HG03571 (cell line): ENCODE measurements at regions not wholly inside any gene's neighbourhood (a gene's known extent, or its start where the extent isn't known, plus 50 kb on each side); places are given as distances from the start of the nearest gene placed in this dataset.
"Not testable (repeated sequence)": the region's sequence is repeated elsewhere in the genome, so short reads cannot be mapped to it uniquely, and the experiment has no call there.

Source experiments
- ATAC-seq: cut with Tn5 transposase; IDR thresholded peaks from one replicate; pipeline ENCODE4 v1.9.1; 2021; ENCODE audit not compliant: unreplicated experiment

DNA sequence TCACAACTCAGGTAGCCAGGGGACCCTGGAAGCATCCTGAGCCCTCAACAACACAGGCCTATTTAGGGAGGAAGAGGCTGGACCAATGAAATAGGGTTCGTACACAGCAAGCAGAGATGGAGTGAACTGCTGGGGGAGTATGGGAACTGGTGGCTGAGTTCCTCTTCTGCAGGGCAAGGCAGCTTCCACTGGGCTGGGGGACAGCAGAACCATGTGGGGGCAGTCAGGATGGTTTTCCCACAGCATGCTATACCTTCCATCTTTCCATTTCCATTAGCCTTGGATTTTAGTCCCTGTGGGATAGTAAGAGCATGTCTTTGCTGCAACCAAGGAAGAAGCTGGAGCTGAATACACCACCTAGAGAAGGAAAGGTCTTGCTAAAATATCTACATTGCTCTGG is 370.6 kb downstream of the CCSER2 start:
- no peak for ATAC-seq

DNA sequence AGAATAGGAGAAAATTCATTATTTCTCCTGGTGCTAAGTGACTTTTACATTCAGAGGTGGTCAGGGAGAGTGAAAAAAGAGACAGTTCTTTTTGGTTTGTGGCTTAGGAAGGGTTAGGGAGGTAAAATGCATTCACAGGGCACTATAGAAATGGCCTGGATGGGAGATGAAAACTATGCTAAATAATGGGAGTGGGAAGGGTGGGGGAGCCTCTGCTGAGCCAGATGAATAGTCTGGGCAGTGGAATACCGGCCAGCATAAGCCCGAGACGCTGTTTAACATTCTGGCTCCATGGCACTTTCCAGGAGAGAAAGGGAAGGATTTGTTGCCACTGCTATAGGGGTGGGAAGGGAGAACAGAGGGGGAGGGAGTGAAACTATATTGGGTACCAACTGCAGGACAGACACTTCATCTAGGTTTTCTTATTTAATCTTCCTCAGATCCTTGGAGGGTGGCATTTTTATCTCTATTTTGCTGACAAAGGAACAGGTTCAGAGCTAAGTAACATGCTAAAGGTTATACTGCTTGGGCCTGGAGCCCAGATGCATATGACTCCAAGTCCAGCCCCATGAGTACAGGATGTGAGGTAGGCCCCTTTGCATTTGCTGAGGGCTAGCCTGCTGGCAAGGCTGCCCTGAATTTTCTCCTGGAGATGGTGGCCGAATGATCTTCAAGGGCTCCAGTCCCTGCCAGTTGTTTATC is 372.4 kb downstream of the CCSER2 start:
- ATAC-seq: no peak

DNA sequence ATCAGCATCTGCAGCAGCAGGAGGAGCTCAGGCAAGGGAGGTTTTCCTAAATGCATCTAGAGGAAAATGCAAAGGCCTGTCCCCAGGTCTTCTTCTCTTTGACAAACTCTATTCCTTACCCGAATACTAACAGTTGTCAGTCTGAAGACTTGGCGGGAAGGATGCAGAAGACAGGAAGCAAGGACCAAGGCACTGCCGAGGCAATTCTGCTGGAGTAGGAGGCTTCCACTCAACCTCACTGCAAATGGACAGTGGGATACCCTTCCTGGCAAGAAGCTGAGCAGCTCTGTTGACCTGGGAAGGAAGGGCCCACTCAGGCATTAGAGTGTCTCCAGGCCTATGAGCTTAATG is 373.0 kb downstream of the CCSER2 start:
- ATAC-seq: no peak

DNA sequence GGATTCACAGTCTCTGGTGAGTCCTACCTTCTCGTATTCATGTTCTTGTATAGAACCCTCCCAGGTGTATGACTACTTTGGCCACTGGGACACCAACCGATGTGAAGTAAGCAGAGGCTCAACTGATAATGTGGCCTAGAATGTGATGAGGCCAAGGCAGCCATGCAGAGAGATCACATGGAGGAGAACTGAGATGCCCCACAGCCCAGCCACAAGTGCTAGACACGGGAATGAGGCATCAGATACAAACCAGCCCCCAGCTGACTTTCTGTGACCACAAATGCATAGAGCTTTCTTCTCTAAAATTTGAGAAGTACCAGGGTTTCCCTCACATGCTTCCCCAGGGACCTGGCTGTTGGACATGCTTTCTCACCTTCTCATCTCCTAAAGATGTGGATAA is 375.7 kb downstream of the CCSER2 start:
- ATAC-seq: no peak

DNA sequence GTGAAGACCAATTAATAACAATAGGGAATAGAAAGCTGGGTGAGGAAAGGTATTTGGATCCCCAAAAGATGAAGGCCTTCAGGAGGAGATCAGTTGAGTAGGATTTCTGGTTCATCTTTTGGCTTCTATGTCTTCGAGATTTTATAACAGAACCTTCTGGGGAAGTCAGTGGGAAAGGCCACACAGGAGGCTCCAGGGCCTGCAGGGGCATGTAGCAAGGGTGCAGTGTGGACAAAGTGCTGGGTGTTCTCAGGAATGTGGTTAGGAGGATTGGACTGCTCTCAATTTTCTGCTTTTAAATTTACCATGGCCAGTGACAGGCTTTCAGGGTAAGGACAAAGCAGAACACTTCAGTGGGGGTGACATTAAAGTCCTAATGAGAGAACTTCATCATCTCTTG is 378.0 kb downstream of the CCSER2 start:
- no peak for ATAC-seq

DNA sequence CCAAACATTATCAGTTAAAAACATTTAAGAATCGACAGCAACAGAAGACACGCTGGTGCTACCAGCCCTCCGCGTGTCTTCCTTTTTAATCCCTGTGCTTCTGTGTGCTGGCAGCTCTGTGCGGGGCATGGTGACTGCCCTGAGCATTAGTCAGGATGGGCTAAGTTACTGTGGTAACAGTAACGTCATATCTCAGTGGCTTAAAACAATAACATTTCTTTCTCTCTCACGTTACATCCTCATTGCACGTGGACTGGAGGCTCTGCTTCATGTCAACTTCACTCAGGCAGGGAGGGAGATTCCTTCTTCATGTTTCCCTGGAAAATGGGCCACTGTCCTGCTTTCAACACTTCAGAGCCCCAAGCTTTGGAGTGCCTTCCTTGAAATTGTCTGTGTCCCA is 378.5 kb downstream of the CCSER2 start:
- no peak for ATAC-seq

DNA sequence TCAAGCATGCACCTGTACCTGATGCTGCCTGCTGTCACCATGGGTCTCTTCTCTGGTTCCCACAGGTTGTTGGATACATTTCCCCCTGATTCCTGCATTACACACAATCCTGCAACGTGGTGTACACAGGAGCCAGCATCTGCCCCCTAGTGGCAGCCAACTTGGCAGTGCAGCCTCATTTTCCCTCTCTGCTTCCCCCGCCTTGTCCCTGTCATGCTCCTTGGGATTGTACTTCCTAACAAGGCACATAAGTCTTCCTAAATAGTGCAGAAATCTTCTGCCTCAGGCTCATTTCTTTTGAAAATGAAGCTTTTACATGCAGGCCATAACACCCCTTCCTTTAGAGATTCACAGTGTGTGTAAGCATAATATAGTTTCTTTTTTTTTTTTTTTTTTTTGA is 387.5 kb downstream of the CCSER2 start:
- peak; percentile 74 for ATAC-seq

DNA sequence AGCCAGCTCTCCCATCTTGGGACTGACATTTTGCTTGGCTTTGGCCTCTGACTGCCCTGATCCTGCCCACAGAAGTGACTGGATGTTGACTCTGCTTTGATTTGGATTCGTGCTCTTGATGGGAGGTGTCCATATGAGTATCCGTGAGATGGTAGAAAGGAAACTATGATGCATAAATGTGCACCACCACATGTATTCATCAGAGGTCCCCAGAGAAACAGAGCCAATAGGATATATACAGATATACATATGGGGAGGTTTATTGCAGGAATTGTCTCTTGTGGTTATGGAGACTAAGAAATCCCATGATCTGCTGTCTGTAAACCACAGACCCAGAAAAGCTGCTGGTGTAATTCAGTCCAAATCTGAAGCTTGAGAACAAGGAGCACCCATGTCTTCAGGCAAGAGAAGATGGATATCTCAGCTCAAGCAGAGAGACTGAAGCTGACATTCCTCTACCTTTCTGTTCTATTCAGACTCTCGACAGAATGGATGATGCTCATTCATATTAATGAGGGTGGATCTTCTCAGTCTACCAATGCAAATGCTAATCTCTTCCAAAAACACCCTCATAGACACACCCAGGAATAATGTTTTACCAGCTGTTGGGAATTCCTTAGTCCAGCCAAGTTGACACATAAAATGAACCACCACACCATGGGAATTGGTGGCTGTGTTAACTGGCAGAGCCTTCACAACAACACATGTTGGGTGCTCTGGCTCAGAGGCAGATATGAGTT is 390.7 kb downstream of the CCSER2 start:
- no peak for ATAC-seq

DNA sequence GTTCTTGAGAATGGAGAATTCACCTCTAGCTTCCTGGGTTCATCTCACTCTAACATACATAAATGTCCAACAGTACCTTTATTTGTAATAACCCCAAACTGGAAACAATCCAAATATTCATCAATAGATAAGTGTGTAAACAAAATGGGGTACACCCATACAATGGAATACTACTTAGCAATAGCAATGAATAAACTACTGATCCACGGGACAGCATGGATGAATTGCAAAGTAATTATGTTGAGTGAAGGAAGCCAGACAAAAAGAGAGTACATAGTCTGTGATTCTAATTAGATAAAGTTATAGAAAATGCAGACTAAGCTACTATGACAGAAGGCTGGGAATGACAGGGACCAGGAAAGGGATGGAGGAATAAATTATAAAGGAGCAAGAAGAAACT is 391.3 kb downstream of the CCSER2 start:
- no peak for ATAC-seq

DNA sequence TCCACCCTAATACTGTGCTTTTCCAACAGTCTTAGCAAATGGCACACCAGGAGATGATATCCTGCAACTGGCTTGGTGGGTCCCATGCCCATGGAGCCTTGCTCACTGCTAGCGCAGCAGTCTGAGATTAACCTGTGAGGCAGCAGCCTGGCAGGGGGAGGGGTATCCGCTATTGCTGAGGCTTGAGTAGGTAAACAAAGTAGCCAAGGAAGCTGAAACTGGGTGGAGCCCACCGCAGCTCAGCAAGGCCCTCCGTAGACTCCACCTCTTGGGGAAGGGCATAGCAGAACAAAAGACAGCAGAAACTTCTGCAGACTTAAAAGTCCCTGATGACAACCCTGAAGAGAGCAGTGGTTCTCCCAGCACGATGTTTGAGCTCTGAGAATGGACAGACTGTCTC is 399.0 kb downstream of the CCSER2 start:
- ATAC-seq: no peak

DNA sequence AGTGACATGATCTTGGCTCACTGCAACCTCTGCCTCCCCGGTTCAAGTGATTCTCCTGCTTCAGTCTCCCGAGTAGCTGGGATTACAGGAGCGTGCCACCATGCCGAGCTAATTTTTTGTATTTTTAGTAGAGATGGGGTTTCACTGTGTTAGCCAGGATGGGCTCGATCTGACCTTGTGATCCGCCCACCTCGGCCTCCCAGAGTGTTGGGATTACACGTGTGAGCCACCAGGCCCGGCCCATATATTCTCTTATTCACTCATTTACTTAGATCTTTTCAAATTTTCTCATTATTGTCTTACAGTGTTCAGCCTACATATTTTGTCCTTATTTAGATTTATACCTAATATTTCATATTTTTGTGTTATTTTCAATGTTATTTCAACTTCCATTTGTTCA is 410.7 kb downstream of the CCSER2 start:
- ATAC-seq: not testable (repeated sequence)

DNA sequence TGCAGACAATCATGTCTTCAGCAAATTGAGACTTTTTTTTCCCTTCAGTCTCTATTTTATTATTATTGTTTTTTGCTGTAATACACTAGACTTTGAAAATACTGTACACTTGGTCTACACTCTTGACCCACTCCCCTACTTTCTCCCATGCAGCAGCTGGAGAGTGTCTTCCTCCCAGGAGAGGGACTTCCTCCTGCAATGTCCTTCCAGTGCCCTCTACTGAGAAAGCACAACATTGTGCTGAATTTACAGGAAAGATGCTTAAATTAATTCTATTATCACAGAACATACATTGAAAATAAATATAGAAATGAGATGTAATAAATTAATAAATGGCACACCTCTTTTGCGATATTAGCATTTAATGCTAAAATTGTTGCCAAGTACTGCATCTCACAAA is 411.3 kb downstream of the CCSER2 start:
- no peak for ATAC-seq

DNA sequence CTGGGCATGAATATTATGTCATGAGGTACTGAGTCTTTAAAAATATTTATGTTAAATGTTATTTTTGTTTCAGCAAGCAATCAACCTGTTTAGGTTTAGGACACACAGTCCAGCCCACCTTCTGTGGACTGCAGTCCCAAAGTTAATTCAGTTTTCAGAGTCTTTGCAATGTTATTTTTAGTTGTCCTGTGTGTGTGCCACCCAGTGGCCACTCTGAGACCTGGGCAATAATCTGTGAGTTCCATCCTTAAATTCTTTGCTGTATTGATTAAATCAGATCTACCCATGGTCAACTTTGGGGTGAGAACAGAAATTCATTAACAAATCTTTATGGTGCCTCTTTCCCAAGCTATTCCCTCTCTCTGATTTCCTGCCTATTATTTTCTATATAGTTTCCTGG is 415.1 kb downstream of the CCSER2 start:
- no peak for ATAC-seq

DNA sequence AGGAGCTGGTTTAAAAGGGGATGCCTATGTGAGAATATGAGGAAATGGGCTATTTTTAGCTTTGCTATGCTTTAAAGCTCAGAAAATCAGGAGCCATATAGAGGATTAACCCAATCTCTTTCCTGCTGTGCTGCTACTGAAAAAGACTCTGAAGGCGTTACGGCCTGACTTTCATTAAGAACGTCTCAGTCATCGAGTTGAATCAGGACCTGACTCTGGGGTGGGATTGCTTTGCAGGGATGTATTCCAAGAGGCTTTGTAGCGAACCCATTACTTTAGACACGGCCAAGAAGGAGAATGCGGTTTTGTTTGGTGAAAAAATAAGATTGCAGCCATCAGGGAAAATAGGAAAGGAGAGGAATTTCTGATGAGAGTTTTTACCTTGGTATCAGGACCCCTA is 426.9 kb downstream of the CCSER2 start:
- ATAC-seq: no peak

DNA sequence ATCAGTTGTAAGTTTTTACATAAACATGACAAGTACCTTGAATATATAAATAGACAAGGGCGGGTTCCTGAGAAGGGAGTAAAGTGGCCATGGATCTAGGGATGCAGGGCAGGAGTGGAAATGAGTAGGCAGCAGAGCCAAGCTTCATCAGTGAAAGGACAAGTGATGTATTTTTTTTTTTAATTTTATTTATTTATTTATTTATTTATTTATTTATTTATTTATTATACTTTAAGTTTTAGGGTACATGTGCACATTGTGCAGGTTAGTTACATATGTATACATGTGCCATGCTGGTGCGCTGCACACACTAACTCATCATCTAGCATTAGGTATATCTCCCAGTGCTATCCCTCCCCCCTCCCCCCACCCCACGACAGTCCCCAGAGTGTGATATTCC is 428.3 kb downstream of the CCSER2 start:
- not testable (repeated sequence) for ATAC-seq

DNA sequence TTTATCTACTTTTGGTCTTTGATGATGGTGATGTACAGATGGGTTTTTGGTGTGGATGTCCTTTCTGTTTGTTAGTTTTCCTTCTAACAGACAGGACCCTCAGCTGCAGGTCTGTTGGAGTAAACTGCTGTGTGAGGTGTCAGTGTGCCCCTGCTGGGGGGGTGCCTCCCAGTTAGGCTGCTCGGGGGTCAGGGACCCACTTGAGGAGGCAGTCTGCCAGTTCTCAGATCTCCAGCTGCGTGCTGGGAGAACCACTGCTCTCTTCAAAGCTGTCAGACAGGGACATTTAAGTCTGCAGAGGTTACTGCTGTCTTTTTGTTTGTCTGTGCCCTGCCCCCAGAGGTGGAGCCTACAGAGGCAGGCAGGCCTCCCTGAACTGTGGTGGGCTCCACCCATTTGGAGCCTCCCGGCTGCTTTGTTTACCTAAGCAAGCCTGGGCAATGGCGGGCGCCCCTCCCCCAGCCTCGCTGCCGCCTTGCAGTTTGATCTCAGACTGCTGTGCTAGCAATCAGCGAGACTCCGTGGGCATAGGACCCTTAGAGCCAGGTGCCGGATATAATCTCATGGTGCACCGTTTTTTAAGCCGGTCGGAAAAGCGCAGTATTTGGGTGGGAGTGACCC is 433.7 kb downstream of the CCSER2 start:
- ATAC-seq: not testable (repeated sequence)

DNA sequence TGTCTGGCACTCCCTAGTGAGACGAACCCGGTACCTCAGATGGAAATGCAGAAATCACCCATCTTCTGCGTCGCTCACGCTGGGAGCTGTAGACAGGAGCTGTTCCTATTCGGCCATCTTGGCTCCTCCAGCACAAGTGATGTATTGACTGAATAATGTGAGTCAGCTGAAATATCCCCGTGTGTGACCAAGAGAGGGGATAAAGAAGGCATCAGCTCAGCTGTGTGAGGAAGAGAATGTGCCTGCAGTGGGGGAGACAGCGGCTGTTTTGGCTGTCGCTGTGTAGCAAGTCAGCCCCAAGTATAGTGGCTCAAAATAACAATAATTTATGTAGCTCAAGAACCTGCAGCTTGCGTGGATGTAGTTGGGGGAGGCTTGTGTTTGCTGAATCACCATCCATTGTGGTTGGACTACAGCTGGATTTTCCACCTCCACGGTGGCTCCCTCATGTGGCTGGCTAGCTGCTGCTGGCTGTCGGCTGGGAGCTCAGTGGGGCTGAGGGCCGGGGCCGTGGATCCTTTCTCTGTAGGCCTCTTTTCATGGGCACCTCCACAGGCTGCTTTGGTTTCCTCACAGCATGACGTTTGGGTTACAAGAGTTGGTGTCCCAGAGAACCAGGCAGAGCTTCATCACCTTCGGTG is 434.5 kb downstream of the CCSER2 start:
- no peak for ATAC-seq

DNA sequence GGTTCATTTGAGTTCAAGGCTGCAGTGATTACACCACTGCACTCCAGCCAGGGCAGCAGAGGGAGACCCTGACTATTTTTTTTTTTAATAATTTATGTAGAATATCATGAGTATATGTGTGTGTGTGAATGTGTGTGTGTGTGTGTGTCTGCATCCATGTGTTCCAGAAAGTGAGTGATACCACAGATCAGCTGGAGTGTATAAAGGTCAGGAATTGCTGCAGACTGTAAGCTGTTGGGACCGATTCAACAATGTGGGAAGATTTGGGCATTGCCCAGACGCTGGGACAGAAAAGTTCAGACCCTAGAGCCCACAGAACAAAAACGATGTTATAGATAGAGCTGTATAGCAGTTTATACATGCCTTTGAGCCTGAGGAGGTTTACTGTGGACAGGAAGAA is 435.6 kb downstream of the CCSER2 start:
- no peak for ATAC-seq

DNA sequence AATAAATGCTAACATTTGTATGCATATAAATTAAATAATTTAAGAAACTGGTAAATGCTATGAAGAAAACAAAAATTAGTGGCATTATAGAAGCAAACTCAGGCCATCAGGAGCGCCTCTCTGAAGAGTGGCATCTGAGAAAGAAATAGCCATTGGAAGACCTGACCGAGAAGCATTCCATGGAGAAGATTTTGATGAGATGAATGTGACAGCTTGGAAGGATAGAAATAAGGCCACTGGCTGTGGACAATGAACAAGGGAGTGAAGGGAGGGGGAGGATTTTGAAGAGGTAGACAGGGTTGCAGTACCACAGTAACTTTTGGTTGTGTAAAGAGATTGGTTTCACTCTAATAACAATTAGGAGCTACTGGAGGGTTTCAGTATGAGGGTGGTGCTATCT is 436.7 kb downstream of the CCSER2 start:
- no peak for ATAC-seq

DNA sequence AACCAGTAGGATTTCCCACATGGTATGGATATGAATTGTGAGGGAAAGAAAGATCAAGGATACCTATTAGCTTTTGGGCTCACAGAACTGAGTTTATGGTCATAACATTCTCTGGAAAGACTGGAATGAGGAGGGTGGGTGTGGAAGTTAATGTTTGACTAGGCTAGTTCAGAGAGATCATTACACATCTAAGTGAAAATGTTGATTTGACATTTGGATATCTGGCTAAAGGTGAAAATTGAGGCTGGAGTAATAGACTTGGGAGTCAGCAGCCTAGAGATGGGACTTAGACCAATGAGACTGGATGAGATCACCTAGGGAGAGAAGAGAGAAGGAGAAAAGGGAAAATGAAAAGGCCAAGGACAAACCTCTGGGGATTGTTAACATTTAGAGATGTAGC is 437.3 kb downstream of the CCSER2 start:
- no peak for ATAC-seq

DNA sequence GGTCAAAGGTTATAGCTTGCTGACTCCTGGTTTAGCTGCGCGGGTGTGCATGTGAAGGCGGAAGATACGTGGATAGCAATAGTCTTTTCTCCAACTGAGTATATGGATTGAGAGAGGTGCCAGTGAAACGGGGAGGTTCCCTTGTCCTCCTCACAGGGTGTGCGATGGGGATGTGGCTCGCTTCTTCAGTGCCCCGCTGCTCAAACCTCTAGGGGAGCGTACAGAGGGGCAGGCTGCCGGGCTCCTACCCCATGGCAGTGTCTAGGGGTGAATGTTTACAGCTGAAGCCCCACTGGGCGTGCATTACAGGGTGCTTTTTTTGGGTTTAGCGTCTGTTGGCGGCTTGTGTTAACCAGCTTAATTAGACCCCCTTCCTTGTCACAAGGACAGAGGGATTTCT is 438.5 kb downstream of the CCSER2 start:
- no peak for ATAC-seq

DNA sequence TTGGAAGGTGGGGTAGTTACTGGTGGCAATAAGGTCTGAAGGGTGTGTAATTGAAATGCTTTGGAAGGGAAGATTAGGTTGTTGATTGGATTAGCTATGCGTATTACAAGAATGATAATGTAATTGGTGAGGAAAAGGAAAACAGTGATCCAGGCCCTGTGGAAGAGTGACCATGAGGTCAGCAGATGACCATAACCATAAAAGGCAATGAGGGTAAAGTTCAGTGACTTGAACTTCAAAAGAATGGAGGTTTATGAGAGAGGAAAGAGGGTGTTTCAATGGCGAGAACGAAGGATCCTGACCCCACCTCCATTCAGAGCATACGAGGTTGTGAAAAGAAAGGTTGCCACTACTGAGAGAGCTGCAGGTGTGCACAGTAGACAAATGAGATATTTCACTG is 439.7 kb downstream of the CCSER2 start:
- ATAC-seq: no peak
